CD4-positive, alpha-beta T cell (primary cell): ENCODE measurements at regions not wholly inside any gene's neighbourhood (a gene's known extent, or its start where the extent isn't known, plus 50 kb on each side); places are given as distances from the start of the nearest gene placed in this dataset.

Source experiments
- ATAC-seq: fragments of 200-7000 bp; cut with Tn5 transposase; one replicate; pipeline ENCODE4 v1.10.0; 2022; ENCODE audit warnings: mild to moderate bottlenecking; ENCODE audit not compliant: poor library complexity
- CTCF ChIA-PET: fragments of 350-600 bp; sonication (Branson Sonifier 250); formaldehyde crosslinking; loops from one replicate; lab custom pipeline; 2021; ENCODE audit warnings: antibody characterized with exemption, inconsistent platforms; lab: Charles Lee
- POLR2A ChIA-PET: fragments of 350-600 bp; sonication (Branson Sonifier 250); formaldehyde crosslinking; loops from one replicate; lab custom pipeline; 2021; ENCODE audit warnings: antibody characterized with exemption, inconsistent platforms; lab: Charles Lee
- DNase-seq, 14 experiments: peaks; one replicate each; pipeline ENCODE4 v3.0.0-alpha.2; 2013 to 2020; ENCODE audit warnings: mixed read lengths in 2 of 14
- H3K27ac ChIP-seq, 2 donors: one replicate each; pipeline versions ENCODE4 v1.5.1 to v1.7.0; 2013; ENCODE audit warnings: low read length in 2 of 2, low read depth in 1 of 2, mild to moderate bottlenecking in 1 of 2
- H3K27me3 ChIP-seq, 2 experiments: 1 replicate in 1 of 2; 2 replicates in 1 of 2; pipeline versions ENCODE4 v1.6.1 to v1.7.0; 2013; ENCODE audit warnings: low read length in 2 of 2, control low read depth in 1 of 2, mild to moderate bottlenecking in 1 of 2, moderate library complexity in 1 of 2; ENCODE audit not compliant: insufficient read depth in 2 of 2, control insufficient read depth in 1 of 2
- H3K36me3 ChIP-seq: one replicate; pipeline ENCODE4 v1.6.1; 2013; ENCODE audit warnings: low read length, control low read depth; ENCODE audit not compliant: insufficient read depth
- H3K4me1 ChIP-seq: one replicate; pipeline ENCODE4 v1.6.1; 2013; ENCODE audit warnings: low read length, control low read depth; ENCODE audit not compliant: insufficient read depth
- H3K4me3 ChIP-seq: one replicate; pipeline ENCODE4 v1.5.1; 2013; ENCODE audit warnings: mild to moderate bottlenecking, low read length, moderate library complexity
- H3K9me3 ChIP-seq, 2 experiments: 1 replicate in 1 of 2; 2 replicates in 1 of 2; pipeline versions ENCODE4 v1.6.1 to v1.7.0; 2013; ENCODE audit warnings: low read length in 2 of 2, mild to moderate bottlenecking in 2 of 2, control low read depth in 1 of 2, moderate library complexity in 1 of 2; ENCODE audit not compliant: control insufficient read depth in 1 of 2, insufficient read depth in 1 of 2
- H3K27ac Mint-ChIP-seq: one replicate; pipeline ENCODE4 v1.8.0; 2020; ENCODE audit warnings: mixed read lengths
- H3K27me3 Mint-ChIP-seq: one replicate; pipeline ENCODE4 v1.8.0; 2021; ENCODE audit warnings: mixed read lengths
- H3K36me3 Mint-ChIP-seq: one replicate; pipeline ENCODE4 v1.8.0; 2021; ENCODE audit warnings: low read depth, mixed read lengths
- H3K4me1 Mint-ChIP-seq: one replicate; pipeline ENCODE4 v1.8.0; 2021; ENCODE audit warnings: low read depth, mixed read lengths
- H3K4me3 Mint-ChIP-seq: one replicate; pipeline ENCODE4 v1.8.0; 2020; ENCODE audit warnings: mild to moderate bottlenecking, mixed read lengths
- H3K9me3 Mint-ChIP-seq: one replicate; pipeline ENCODE4 v1.8.0; 2020; ENCODE audit warnings: mixed read lengths
- intact Hi-C, 2 experiments: fragments of 100-400 bp; cut with DNase I in 1 of 2; cut with micrococcal nuclease in 1 of 2; formaldehyde crosslinking; loops; one replicate each; pipeline versions ENCODE4 v1.15.1 to v1.9.0; 2023 to 2025; cut with DNase I, micrococcal nuclease
- TF ChIP-seq, protein P1 (sequence below): fragments of 200-600 bp; IDR thresholded peaks from one replicate; pipeline ENCODE4 v1.8.0; 2022; ENCODE audit warnings: antibody characterized with exemption, mild to moderate bottlenecking

GRCh38 chr7:98724591-98724990, 107.5 kb downstream of the NPTX2 start:
- Histone ChIP-seq H3K4me3 (no peak overlapping the region), H3K27me3 (no peaks in the 10 kb centered on the region), H3K9me3 (no peaks in the 10 kb centered on the region), H3K27ac (no peak overlapping the region), H3K36me3 (no peaks in the 10 kb centered on the region), H3K4me1 (no peaks in the 10 kb centered on the region)
- no peak overlapping the region for H3K27ac Mint-ChIP-seq
- TF ChIP-seq, protein P1, sequence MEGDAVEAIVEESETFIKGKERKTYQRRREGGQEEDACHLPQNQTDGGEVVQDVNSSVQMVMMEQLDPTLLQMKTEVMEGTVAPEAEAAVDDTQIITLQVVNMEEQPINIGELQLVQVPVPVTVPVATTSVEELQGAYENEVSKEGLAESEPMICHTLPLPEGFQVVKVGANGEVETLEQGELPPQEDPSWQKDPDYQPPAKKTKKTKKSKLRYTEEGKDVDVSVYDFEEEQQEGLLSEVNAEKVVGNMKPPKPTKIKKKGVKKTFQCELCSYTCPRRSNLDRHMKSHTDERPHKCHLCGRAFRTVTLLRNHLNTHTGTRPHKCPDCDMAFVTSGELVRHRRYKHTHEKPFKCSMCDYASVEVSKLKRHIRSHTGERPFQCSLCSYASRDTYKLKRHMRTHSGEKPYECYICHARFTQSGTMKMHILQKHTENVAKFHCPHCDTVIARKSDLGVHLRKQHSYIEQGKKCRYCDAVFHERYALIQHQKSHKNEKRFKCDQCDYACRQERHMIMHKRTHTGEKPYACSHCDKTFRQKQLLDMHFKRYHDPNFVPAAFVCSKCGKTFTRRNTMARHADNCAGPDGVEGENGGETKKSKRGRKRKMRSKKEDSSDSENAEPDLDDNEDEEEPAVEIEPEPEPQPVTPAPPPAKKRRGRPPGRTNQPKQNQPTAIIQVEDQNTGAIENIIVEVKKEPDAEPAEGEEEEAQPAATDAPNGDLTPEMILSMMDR = no peak
- no peaks in the 10 kb centered on the region for H3K36me3 Mint-ChIP-seq
- ChIA-PET CTCF (no interaction called here), POLR2A (no interaction called here)
- H3K27me3 Mint-ChIP-seq = peaks cover 9% of the 10 kb centered on the region
- intact Hi-C loops = no loop called here
- no peak for ATAC-seq
- H3K4me3 Mint-ChIP-seq = no peak overlapping the region
- H3K4me1 Mint-ChIP-seq = no peaks in the 10 kb centered on the region
- no peaks in the 10 kb centered on the region for H3K9me3 Mint-ChIP-seq
- no peak for DNase-seq

GRCh38 chr7:98727146-98727709, 110.1 kb downstream of the NPTX2 start:
- CTCF ChIA-PET = no interaction called here
- no peaks in the 10 kb centered on the region for H3K4me1 Mint-ChIP-seq
- H3K36me3 ChIP-seq = no peaks in the 10 kb centered on the region

DNA sequence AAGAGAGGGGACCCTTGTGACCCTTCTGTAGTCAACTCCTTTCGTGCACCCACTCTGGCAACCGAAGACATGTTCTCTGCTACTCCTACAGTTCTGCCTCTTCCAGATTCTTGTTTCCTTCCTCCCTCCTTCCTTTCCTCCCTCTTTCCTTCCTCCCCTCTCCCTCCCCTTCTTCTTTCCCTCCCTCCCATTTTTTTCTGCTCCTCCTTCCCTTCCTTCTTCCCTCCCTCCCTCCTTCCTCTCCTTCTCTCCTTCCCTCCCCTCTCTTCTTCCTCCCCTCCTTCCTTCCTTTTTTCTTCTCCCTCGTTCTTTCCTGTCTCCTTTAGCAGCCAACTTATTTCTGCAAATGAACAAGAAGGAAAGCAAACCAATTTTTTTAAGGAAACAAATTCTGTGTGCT, 111.5 kb downstream of the NPTX2 start:
- no peaks in the 10 kb centered on the region for H3K4me1 Mint-ChIP-seq
- no peaks in the 10 kb centered on the region for H3K4me1 ChIP-seq
- POLR2A ChIA-PET = no interaction called here
- no peaks in the 10 kb centered on the region for H3K36me3 ChIP-seq
- no peak overlapping the region for H3K4me3 Mint-ChIP-seq
- H3K27me3 ChIP-seq = no peaks in the 10 kb centered on the region
- H3K9me3 ChIP-seq = peaks cover 8 to 14% of the 10 kb centered on the region in 2 experiments
- H3K27ac ChIP-seq = no peak overlapping the region
- H3K9me3 Mint-ChIP-seq = no peaks in the 10 kb centered on the region
- H3K36me3 Mint-ChIP-seq = no peaks in the 10 kb centered on the region
- CTCF ChIA-PET = no interaction called here
- TF ChIP-seq, protein P1 = no peak
- no peak overlapping the region for H3K27ac Mint-ChIP-seq
- no peak overlapping the region for H3K4me3 ChIP-seq
- intact Hi-C loops = no loop called here
- ATAC-seq = no peak
- peaks cover 13% of the 10 kb centered on the region for H3K27me3 Mint-ChIP-seq
- DNase-seq = no peak

More at GRCh38 chr7:98727146-98727709, 110.1 kb downstream of the NPTX2 start:
- ATAC-seq (no peak), DNase-seq (no peak)
- Histone ChIP-seq H3K27me3 (no peaks in the 10 kb centered on the region), H3K4me1 (no peaks in the 10 kb centered on the region), H3K9me3 (peaks cover 0 to 12% of the 10 kb centered on the region in 2 experiments), H3K27ac (no peak overlapping the region), H3K4me3 (no peak overlapping the region)
- Mint-ChIP-seq H3K9me3 (no peaks in the 10 kb centered on the region), H3K27ac (no peak overlapping the region), H3K36me3 (no peaks in the 10 kb centered on the region), H3K4me3 (no peak overlapping the region), H3K27me3 (peaks cover 16% of the 10 kb centered on the region)
- intact Hi-C loops = no loop called here
- TF ChIP-seq, protein P1 = no peak
- POLR2A ChIA-PET = no interaction called here
